K562 (cell line): ENCODE measurements at regions not wholly inside any gene's neighbourhood (a gene's known extent, or its start where the extent isn't known, plus 50 kb on each side); places are given as distances from the start of the nearest gene placed in this dataset.

Experiments
- FOXO4 ChIP-seq: fragments of 450-650 bp; formaldehyde crosslinking; IDR thresholded peaks from 2 replicates; pipeline ENCODE4 v1.4.0; 2020; ENCODE audit warnings: mild to moderate bottlenecking, moderate library complexity
- STAT5B ChIP-seq: fragments of 250-450 bp; sonication (Bioruptor Pico); IDR thresholded peaks from 2 replicates; pipeline ENCODE4 v1.8.0; 2021; ENCODE audit warnings: mild to moderate bottlenecking, inconsistent platforms

GRCh38 chr2:226139759-226140158, 659.9 kb downstream of the IRS1 start:
- no peak for TF ChIP-seq STAT5B (CRISPR knock-in tag)
- TF ChIP-seq FOXO4 (CRISPR knock-in tag) = no peak
